Chondrocyte (in vitro differentiated cells): ENCODE measurements at regions not wholly inside any gene's neighbourhood (a gene's known extent, or its start where the extent isn't known, plus 50 kb on each side); places are given as distances from the start of the nearest gene placed in this dataset.

Source experiments
- DNase-seq: peaks from one replicate; pipeline ENCODE4 v3.0.0; 2021; ENCODE audit warnings: mixed read lengths, low spot score
- H3K27ac Mint-ChIP-seq: one replicate; pipeline ENCODE4 v1.8.0; 2021; ENCODE audit warnings: mild to moderate bottlenecking, moderate library complexity, mixed read lengths; ENCODE audit not compliant: unreplicated experiment
- H3K27me3 Mint-ChIP-seq: 2 replicates; pipeline ENCODE4 v1.8.0; 2021; ENCODE audit warnings: low read depth, mixed read lengths
- H3K36me3 Mint-ChIP-seq: 2 replicates; pipeline ENCODE4 v1.8.0; 2021; ENCODE audit warnings: low read depth, mixed read lengths
- H3K4me1 Mint-ChIP-seq: 2 replicates; pipeline ENCODE4 v1.8.0; 2021; ENCODE audit warnings: low read depth, mild to moderate bottlenecking, mixed read lengths
- H3K4me3 Mint-ChIP-seq: one replicate; pipeline ENCODE4 v1.8.0; 2021; ENCODE audit warnings: mild to moderate bottlenecking, moderate library complexity, mixed read lengths; ENCODE audit not compliant: unreplicated experiment
- H3K9me3 Mint-ChIP-seq: 2 replicates; pipeline ENCODE4 v1.8.0; 2021; ENCODE audit warnings: low read depth, mixed read lengths
- CTCF ChIP-seq: fragments of 200-600 bp; sonication (generic); IDR thresholded peaks from 2 replicates; pipeline ENCODE4 v1.5.0; 2021; ENCODE audit warnings: antibody characterized with exemption, mild to moderate bottlenecking, moderate library complexity

DNA sequence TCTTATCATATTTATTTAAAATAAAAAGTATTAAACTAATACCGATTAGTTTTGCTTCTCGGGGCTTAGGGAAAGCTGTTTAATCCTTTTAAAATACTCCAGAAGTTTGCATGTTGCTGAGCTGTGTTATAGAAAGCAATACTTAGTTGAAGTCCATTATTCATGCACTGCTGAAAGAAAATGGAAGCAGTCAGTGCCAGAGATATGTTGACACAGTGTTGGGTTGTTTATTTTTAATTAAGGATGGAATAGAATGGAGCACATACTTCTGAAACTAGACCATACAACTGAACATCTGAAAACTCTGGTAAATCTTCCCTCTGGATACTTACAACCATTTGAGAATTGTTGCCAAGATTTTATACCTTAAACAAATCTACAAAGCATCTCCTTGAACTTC is 282.7 kb upstream of the CCDC179 start:
- Mint-ChIP-seq H3K27ac (no peak overlapping the region), H3K36me3 (no peaks in the 10 kb centered on the region), H3K4me3 (no peak overlapping the region), H3K27me3 (peaks cover 10% of the 10 kb centered on the region), H3K9me3 (no peaks in the 10 kb centered on the region), H3K4me1 (no peaks in the 10 kb centered on the region)
- no peak for TF ChIP-seq CTCF
- no peak for DNase-seq

DNA sequence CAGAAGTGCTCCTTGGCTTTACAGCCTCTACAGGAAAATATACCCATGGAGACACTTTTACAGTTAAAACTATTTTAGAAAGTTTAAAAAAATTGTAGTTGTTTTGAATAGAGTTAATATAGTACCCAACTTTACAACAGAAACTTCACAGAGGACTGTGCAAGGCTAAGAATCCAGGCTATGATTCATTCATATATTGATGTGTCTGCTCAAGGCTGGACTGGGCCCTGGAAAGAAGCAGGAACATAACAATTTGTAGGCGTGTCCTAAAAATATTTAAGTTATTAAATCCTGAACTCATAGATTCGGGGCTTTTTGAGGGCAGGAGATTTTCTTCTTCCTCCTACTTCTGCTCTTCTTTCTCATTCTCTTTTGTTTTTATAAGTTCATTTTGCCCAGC is 291.5 kb upstream of the CCDC179 start:
- TF ChIP-seq CTCF, result no peak
- H3K36me3 Mint-ChIP-seq, result no peaks in the 10 kb centered on the region

DNA sequence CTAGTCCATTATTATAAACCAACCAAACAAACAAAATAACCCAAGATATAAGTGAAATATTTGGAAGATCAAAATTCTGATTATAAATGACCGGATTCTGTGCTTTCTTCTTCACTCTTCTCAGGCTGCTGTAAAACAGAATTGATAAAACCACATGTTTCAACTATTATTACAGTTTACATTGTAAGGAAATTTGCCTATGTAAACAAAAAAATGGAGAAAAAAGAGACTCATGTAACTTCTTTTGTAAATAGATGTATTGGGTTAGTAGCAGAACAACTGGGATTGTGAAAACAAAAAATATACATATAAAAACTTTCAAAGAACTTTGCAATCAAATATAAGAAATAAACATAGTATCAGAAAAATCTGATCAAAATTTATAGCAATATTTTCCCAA is 295.2 kb upstream of the CCDC179 start:
- DNase-seq, result no peak
- H3K4me3 Mint-ChIP-seq, result no peak overlapping the region
- no peak for TF ChIP-seq CTCF
- H3K4me1 Mint-ChIP-seq, result no peaks in the 10 kb centered on the region
- no peaks in the 10 kb centered on the region for H3K36me3 Mint-ChIP-seq
- no peak overlapping the region for H3K27ac Mint-ChIP-seq
- no peaks in the 10 kb centered on the region for H3K27me3 Mint-ChIP-seq
- H3K9me3 Mint-ChIP-seq, result no peaks in the 10 kb centered on the region

More for the DNA sequence above, 291.5 kb upstream of the CCDC179 start:
- H3K27me3 Mint-ChIP-seq, result peaks cover 10% of the 10 kb centered on the region
- H3K27ac Mint-ChIP-seq, result no peak overlapping the region
- DNase-seq, result no peak
- H3K4me3 Mint-ChIP-seq, result no peak overlapping the region
- H3K4me1 Mint-ChIP-seq, result no peaks in the 10 kb centered on the region
- H3K9me3 Mint-ChIP-seq, result no peaks in the 10 kb centered on the region

DNA sequence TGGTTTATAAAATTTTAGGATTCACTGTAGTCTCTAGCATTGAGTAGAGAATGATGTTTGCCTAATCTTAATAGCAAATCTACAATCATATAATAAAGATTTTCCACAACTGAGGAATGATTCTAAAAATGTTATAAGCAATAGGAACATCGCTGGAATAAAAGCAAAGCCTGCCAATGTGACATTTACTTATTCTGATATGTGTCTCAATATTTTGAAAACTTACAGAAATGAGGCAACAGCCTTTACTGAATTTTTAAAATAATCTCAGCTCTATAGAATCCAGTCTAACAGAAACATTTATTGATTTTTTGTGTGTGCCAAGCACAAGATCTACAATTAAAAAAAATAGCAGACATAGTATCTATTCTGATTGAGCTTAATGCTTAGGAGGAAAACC is 303.7 kb upstream of the CCDC179 start:
- H3K4me3 Mint-ChIP-seq, result no peak overlapping the region
- no peaks in the 10 kb centered on the region for H3K36me3 Mint-ChIP-seq
- peaks cover 10% of the 10 kb centered on the region for H3K27me3 Mint-ChIP-seq
- H3K27ac Mint-ChIP-seq, result no peak overlapping the region
- no peaks in the 10 kb centered on the region for H3K9me3 Mint-ChIP-seq
- H3K4me1 Mint-ChIP-seq, result no peaks in the 10 kb centered on the region
- TF ChIP-seq CTCF, result no peak
- DNase-seq, result no peak

- Mint-ChIP-seq H3K4me3 (no peak overlapping the region), H3K9me3 (no peaks in the 10 kb centered on the region), H3K27me3 (peaks cover 10% of the 10 kb centered on the region), H3K36me3 (no peaks in the 10 kb centered on the region), H3K4me1 (no peaks in the 10 kb centered on the region), H3K27ac (no peak overlapping the region)
- no peak for TF ChIP-seq CTCF
- no peak for DNase-seq
Measured at GRCh38 chr11:23166376-23166775, 306.1 kb upstream of the CCDC179 start.
